ENCODE measurements at regions not wholly inside any gene's neighbourhood (a gene's known extent, or its start where the extent isn't known, plus 50 kb on each side); places are given as distances from the start of the nearest gene placed in this dataset.

- H3K4me3 Mint-ChIP-seq, result no peak overlapping the region
- Histone ChIP-seq H3K27ac (no peak overlapping the region), H4K20me1 (ENCODE audit: low read depth) (no peaks in the 10 kb centered on the region), H3K4me3 (no peak overlapping the region), H3F3A (ENCODE audit: low read depth) (no peaks in the 10 kb centered on the region), H3K9ac (no peak overlapping the region), H3K4me2 (no peak overlapping the region), H3K36me3 (no peaks in the 10 kb centered on the region), H2AFZ (replicated peaks) (no peak overlapping the region), H3K9me3 (ENCODE audit: low read depth) (no peaks in the 10 kb centered on the region), H3K27me3 (no peaks in the 10 kb centered on the region), H3K79me2 (ENCODE audit: low read depth) (no peaks in the 10 kb centered on the region), H3K4me1 (no peaks in the 10 kb centered on the region)
- H3K27ac Mint-ChIP-seq, result no peak overlapping the region
- no peak for DNase-seq (ENCODE audit: low spot score)
- H3K36me3 Mint-ChIP-seq, result no peaks in the 10 kb centered on the region
- peaks cover 8% of the 10 kb centered on the region for H3K4me1 Mint-ChIP-seq
- H3K9me3 Mint-ChIP-seq, result no peaks in the 10 kb centered on the region
- peaks cover 3% of the 10 kb centered on the region for H3K27me3 Mint-ChIP-seq (ENCODE audit: insufficient read depth, low read depth)
- TF ChIP-seq EZH2phosphoT487 (IDR thresholded peaks at IDR 0.05) (no peak), EZH2 (IDR thresholded peaks at IDR 0.05) (no peak)
- TF ChIP-seq, protein P1, sequence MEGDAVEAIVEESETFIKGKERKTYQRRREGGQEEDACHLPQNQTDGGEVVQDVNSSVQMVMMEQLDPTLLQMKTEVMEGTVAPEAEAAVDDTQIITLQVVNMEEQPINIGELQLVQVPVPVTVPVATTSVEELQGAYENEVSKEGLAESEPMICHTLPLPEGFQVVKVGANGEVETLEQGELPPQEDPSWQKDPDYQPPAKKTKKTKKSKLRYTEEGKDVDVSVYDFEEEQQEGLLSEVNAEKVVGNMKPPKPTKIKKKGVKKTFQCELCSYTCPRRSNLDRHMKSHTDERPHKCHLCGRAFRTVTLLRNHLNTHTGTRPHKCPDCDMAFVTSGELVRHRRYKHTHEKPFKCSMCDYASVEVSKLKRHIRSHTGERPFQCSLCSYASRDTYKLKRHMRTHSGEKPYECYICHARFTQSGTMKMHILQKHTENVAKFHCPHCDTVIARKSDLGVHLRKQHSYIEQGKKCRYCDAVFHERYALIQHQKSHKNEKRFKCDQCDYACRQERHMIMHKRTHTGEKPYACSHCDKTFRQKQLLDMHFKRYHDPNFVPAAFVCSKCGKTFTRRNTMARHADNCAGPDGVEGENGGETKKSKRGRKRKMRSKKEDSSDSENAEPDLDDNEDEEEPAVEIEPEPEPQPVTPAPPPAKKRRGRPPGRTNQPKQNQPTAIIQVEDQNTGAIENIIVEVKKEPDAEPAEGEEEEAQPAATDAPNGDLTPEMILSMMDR (IDR thresholded peaks at IDR 0.05), result no peak
Measured at GRCh38 chr13:40206241-40207000, 460.0 kb downstream of the FOXO1 start.

DNA sequence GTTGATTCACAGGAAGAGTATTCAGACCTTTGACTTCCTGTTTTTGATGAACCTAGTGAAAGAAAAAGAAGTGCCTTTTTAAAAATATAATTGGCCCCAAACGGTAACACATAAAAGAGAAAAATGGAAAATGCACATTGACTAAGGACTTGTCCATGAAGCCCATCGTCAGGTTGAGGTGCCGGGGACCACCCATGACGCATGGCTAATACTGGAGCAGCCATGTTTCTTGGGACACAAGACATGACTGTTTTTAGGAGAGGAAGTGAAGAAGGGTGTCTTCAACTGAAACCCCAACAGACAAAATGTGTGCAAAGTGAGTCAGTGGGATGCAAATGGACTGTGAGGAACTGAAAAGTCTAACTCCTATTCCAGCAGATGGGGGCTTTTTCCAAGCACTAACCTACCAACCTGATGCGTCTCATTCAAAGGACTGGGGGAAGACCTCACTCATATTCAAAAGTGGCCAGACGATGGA lies 459.4 kb downstream of the FOXO1 start:
- Histone ChIP-seq H3K79me2 (ENCODE audit: low read depth) (no peaks in the 10 kb centered on the region), H3K27me3 (no peaks in the 10 kb centered on the region), H3K9me3 (ENCODE audit: low read depth) (no peaks in the 10 kb centered on the region), H4K20me1 (ENCODE audit: low read depth) (no peaks in the 10 kb centered on the region), H3F3A (ENCODE audit: low read depth) (no peaks in the 10 kb centered on the region), H3K36me3 (no peaks in the 10 kb centered on the region), H3K27ac (no peak overlapping the region), H3K4me2 (no peak overlapping the region), H3K4me1 (no peaks in the 10 kb centered on the region), H3K4me3 (no peak overlapping the region), H2AFZ (replicated peaks) (no peak overlapping the region), H3K9ac (no peak overlapping the region)
- Mint-ChIP-seq H3K4me3 (no peak overlapping the region), H3K9me3 (no peaks in the 10 kb centered on the region), H3K4me1 (peaks cover 8% of the 10 kb centered on the region), H3K36me3 (no peaks in the 10 kb centered on the region), H3K27ac (no peak overlapping the region), H3K27me3 (ENCODE audit: insufficient read depth, low read depth) (peaks cover 3% of the 10 kb centered on the region)
- TF ChIP-seq EZH2 (IDR thresholded peaks at IDR 0.05), result no peak
- TF ChIP-seq EZH2phosphoT487 (IDR thresholded peaks at IDR 0.05), result no peak
- TF ChIP-seq, protein P1 (IDR thresholded peaks at IDR 0.05), result no peak
- no peak for DNase-seq (ENCODE audit: low spot score)

- no peaks in the 10 kb centered on the region for H3K27me3 ChIP-seq
- no peak overlapping the region for H3K27ac Mint-ChIP-seq
- no peaks in the 10 kb centered on the region for H3K36me3 ChIP-seq
- H2AFZ ChIP-seq (replicated peaks), result no peak overlapping the region
- H3K27ac ChIP-seq, result no peak overlapping the region
- TF ChIP-seq EZH2 (IDR thresholded peaks at IDR 0.05) (no peak), EZH2phosphoT487 (IDR thresholded peaks at IDR 0.05) (no peak)
- TF ChIP-seq, protein P1 (IDR thresholded peaks at IDR 0.05), result no peak
- H3F3A ChIP-seq (ENCODE audit: low read depth), result peaks cover 3% of the 10 kb centered on the region
- no peak for DNase-seq (ENCODE audit: low spot score)
- no peak overlapping the region for H3K9ac ChIP-seq
- H3K4me3 Mint-ChIP-seq, result no peak overlapping the region
- H3K4me3 ChIP-seq, result no peak overlapping the region
- no peaks in the 10 kb centered on the region for H3K79me2 ChIP-seq (ENCODE audit: low read depth)
- no peaks in the 10 kb centered on the region for H3K36me3 Mint-ChIP-seq
- H3K27me3 Mint-ChIP-seq (ENCODE audit: insufficient read depth, low read depth), result peaks cover 3% of the 10 kb centered on the region
- peaks cover 8% of the 10 kb centered on the region for H3K4me1 Mint-ChIP-seq
- H3K9me3 Mint-ChIP-seq, result no peaks in the 10 kb centered on the region
- no peaks in the 10 kb centered on the region for H3K4me1 ChIP-seq
- H3K4me2 ChIP-seq, result no peak overlapping the region
- no peaks in the 10 kb centered on the region for H3K9me3 ChIP-seq (ENCODE audit: low read depth)
- no peaks in the 10 kb centered on the region for H4K20me1 ChIP-seq (ENCODE audit: low read depth)
Measured at GRCh38 chr13:40208517-40208916, 457.9 kb downstream of the FOXO1 start.
